C4-2B (cell line): ENCODE measurements at regions not wholly inside any gene's neighbourhood (a gene's known extent, or its start where the extent isn't known, plus 50 kb on each side); places are given as distances from the start of the nearest gene placed in this dataset.

ENCODE experiments used
- H3K27ac ChIP-seq: fragments of 450-650 bp; 2 replicates; pipeline ENCODE4 v1.5.1; 2017
- CTCF ChIP-seq: fragments of 450-650 bp; conservative IDR thresholded peaks from 2 replicates; pipeline ENCODE4 v1.5.1; 2017; ENCODE audit warnings: mild to moderate bottlenecking
- ZFX ChIP-seq: fragments of 450-650 bp; IDR thresholded peaks from 2 replicates; pipeline ENCODE4 v1.6.1; 2017

- TF ChIP-seq CTCF (no peak), ZFX (no peak)
- no peak overlapping the region for H3K27ac ChIP-seq
These were observed 193.0 kb downstream of the IDS start for GRCh38 chrX:149312097-149312496.

- H3K27ac ChIP-seq = no peak overlapping the region
- TF ChIP-seq ZFX = no peak
- TF ChIP-seq CTCF = no peak
These were observed 202.4 kb downstream of the IDS start for GRCh38 chrX:149302705-149303104.

GRCh38 chrX:149298111-149298510 is 207.0 kb downstream of the IDS start:
- no peak overlapping the region for H3K27ac ChIP-seq
- TF ChIP-seq CTCF = no peak
- TF ChIP-seq ZFX = no peak

GRCh38 chrX:149296092-149296491 is 209.0 kb downstream of the IDS start:
- TF ChIP-seq ZFX = no peak
- no peak overlapping the region for H3K27ac ChIP-seq

- H3K27ac ChIP-seq = no peak overlapping the region
- TF ChIP-seq CTCF (peak; percentile 70), ZFX (no peak)
These were observed 218.2 kb downstream of the IDS start for GRCh38 chrX:149286940-149287349.

- TF ChIP-seq ZFX = no peak
- no peak for TF ChIP-seq CTCF
- H3K27ac ChIP-seq = no peak overlapping the region
These were observed 220.5 kb downstream of the IDS start for GRCh38 chrX:149284616-149285015.

- no peak overlapping the region for H3K27ac ChIP-seq
- TF ChIP-seq ZFX = no peak
- no peak for TF ChIP-seq CTCF
These were observed 221.3 kb downstream of the IDS start for GRCh38 chrX:149283853-149284252.

- H3K27ac ChIP-seq = no peak overlapping the region
- TF ChIP-seq ZFX = no peak
- TF ChIP-seq CTCF = no peak
These were observed 222.2 kb downstream of the IDS start for GRCh38 chrX:149282909-149283308.
